ENCODE measurements at regions not wholly inside any gene's neighbourhood (a gene's known extent, or its start where the extent isn't known, plus 50 kb on each side); places are given as distances from the start of the nearest gene placed in this dataset.

- no peak overlapping the region for H3K27ac ChIP-seq (ENCODE audit: poor library complexity, severe bottlenecking)
- no peak for ATAC-seq (ENCODE audit: low read depth)
- H3K36me3 ChIP-seq (ENCODE audit: low read depth): no peaks in the 10 kb centered on the region
- H3K9me3 ChIP-seq (ENCODE audit: severe bottlenecking): no peaks in the 10 kb centered on the region
- no peak for DNase-seq (ENCODE audit: low spot score)
- H3K4me1 ChIP-seq (ENCODE audit: insufficient read depth, poor library complexity, severe bottlenecking): no peaks in the 10 kb centered on the region
- no peaks in the 10 kb centered on the region for H3K27me3 ChIP-seq (ENCODE audit: insufficient read depth, poor library complexity, severe bottlenecking)
- no peak overlapping the region for H3K4me3 ChIP-seq (ENCODE audit: severe bottlenecking)
- TF ChIP-seq, protein P1, sequence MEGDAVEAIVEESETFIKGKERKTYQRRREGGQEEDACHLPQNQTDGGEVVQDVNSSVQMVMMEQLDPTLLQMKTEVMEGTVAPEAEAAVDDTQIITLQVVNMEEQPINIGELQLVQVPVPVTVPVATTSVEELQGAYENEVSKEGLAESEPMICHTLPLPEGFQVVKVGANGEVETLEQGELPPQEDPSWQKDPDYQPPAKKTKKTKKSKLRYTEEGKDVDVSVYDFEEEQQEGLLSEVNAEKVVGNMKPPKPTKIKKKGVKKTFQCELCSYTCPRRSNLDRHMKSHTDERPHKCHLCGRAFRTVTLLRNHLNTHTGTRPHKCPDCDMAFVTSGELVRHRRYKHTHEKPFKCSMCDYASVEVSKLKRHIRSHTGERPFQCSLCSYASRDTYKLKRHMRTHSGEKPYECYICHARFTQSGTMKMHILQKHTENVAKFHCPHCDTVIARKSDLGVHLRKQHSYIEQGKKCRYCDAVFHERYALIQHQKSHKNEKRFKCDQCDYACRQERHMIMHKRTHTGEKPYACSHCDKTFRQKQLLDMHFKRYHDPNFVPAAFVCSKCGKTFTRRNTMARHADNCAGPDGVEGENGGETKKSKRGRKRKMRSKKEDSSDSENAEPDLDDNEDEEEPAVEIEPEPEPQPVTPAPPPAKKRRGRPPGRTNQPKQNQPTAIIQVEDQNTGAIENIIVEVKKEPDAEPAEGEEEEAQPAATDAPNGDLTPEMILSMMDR (IDR thresholded peaks at IDR 0.05; ENCODE audit: poor library complexity, severe bottlenecking): no peak
Measured at GRCh38 chr1:98176936-98177335, 256.1 kb upstream of the DPYD start.

- Histone ChIP-seq H3K27me3 (ENCODE audit: insufficient read depth, poor library complexity, severe bottlenecking) (no peaks in the 10 kb centered on the region), H3K27ac (ENCODE audit: poor library complexity, severe bottlenecking) (no peak overlapping the region), H3K9me3 (ENCODE audit: severe bottlenecking) (no peaks in the 10 kb centered on the region), H3K4me1 (ENCODE audit: insufficient read depth, poor library complexity, severe bottlenecking) (no peaks in the 10 kb centered on the region), H3K4me3 (ENCODE audit: severe bottlenecking) (no peak overlapping the region), H3K36me3 (ENCODE audit: low read depth) (no peaks in the 10 kb centered on the region)
- DNase-seq (ENCODE audit: low spot score): no peak
- no peak for ATAC-seq (ENCODE audit: low read depth)
- TF ChIP-seq, protein P1 (IDR thresholded peaks at IDR 0.05; ENCODE audit: poor library complexity, severe bottlenecking): no peak
Measured at GRCh38 chr1:98176414-98176813, 255.6 kb upstream of the DPYD start.

GRCh38 chr1:98172578-98172977 is 251.7 kb upstream of the DPYD start:
- Histone ChIP-seq H3K4me3 (ENCODE audit: severe bottlenecking) (no peak overlapping the region), H3K36me3 (ENCODE audit: low read depth) (no peaks in the 10 kb centered on the region), H3K27ac (ENCODE audit: poor library complexity, severe bottlenecking) (no peak overlapping the region), H3K9me3 (ENCODE audit: severe bottlenecking) (no peaks in the 10 kb centered on the region), H3K4me1 (ENCODE audit: insufficient read depth, poor library complexity, severe bottlenecking) (no peaks in the 10 kb centered on the region), H3K27me3 (ENCODE audit: insufficient read depth, poor library complexity, severe bottlenecking) (no peaks in the 10 kb centered on the region)
- ATAC-seq (ENCODE audit: low read depth): no peak
- no peak for DNase-seq (ENCODE audit: low spot score)
- TF ChIP-seq, protein P1 (IDR thresholded peaks at IDR 0.05; ENCODE audit: poor library complexity, severe bottlenecking): no peak

- ATAC-seq (ENCODE audit: low read depth) (no peak), DNase-seq (ENCODE audit: low spot score) (no peak)
- H3K4me3 ChIP-seq (ENCODE audit: severe bottlenecking): no peak overlapping the region
- TF ChIP-seq, protein P1 (IDR thresholded peaks at IDR 0.05; ENCODE audit: poor library complexity, severe bottlenecking): no peak
- H3K27ac ChIP-seq (ENCODE audit: poor library complexity, severe bottlenecking): no peak overlapping the region
- H3K27me3 ChIP-seq (ENCODE audit: insufficient read depth, poor library complexity, severe bottlenecking): no peaks in the 10 kb centered on the region
- no peaks in the 10 kb centered on the region for H3K4me1 ChIP-seq (ENCODE audit: insufficient read depth, poor library complexity, severe bottlenecking)
- no peaks in the 10 kb centered on the region for H3K36me3 ChIP-seq (ENCODE audit: low read depth)
- H3K9me3 ChIP-seq (ENCODE audit: severe bottlenecking): peaks cover 2% of the 10 kb centered on the region
Measured at GRCh38 chr1:98172022-98172421, 251.2 kb upstream of the DPYD start.

- H3K9me3 ChIP-seq (ENCODE audit: severe bottlenecking): peaks cover 2% of the 10 kb centered on the region
- H3K36me3 ChIP-seq (ENCODE audit: low read depth): no peaks in the 10 kb centered on the region
- H3K27me3 ChIP-seq (ENCODE audit: insufficient read depth, poor library complexity, severe bottlenecking): no peaks in the 10 kb centered on the region
Measured at GRCh38 chr1:98164509-98164908, 243.7 kb upstream of the DPYD start.

More at GRCh38 chr1:98164509-98164908, 243.7 kb upstream of the DPYD start:
- Histone ChIP-seq H3K27ac (ENCODE audit: poor library complexity, severe bottlenecking) (no peak overlapping the region), H3K4me3 (ENCODE audit: severe bottlenecking) (no peak overlapping the region), H3K4me1 (ENCODE audit: insufficient read depth, poor library complexity, severe bottlenecking) (no peaks in the 10 kb centered on the region)
- no peak for ATAC-seq (ENCODE audit: low read depth)
- TF ChIP-seq, protein P1 (IDR thresholded peaks at IDR 0.05; ENCODE audit: poor library complexity, severe bottlenecking): no peak
- DNase-seq (ENCODE audit: low spot score): no peak

Data from RWPE2 (cell line).